ENCODE measurements at regions not wholly inside any gene's neighbourhood (a gene's known extent, or its start where the extent isn't known, plus 50 kb on each side); places are given as distances from the start of the nearest gene placed in this dataset.

DNA sequence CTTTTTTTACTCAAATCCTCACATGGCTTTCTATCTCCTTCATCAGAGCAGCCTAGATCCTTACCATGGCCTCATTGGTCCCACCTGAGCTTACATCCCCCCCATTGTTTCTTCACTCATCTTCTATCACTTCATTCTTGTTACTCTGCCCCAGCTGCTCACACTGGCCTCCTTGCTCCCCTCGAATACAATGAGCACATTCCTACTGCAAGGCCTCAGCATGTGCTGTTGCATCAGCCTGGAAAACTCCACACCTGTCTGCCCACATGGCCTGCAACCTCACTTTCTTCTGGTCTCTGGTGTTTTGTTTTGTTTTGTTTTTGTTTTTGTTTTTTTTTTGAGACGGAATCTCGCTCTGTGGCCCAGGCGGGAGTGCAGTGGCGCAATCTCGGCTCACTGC lies 212.6 kb downstream of the TBX18 start:
- no peak for DNase-seq
- TF ChIP-seq POLR2A (IDR thresholded peaks at IDR 0.05) (no peak), POLR2AphosphoS5 (IDR thresholded peaks at IDR 0.05) (no peak), EP300 (IDR thresholded peaks at IDR 0.05; ENCODE audit: low read depth) (no peak), CTCF (IDR thresholded peaks at IDR 0.05) (no peak)

GRCh38 chr6:84549917-84550316 lies 214.5 kb downstream of the TBX18 start:
- Histone ChIP-seq H3K27ac (no peak overlapping the region), H3K4me1 (no peaks in the 10 kb centered on the region), H3K27me3 (no peaks in the 10 kb centered on the region), H3K4me3 (no peak overlapping the region), H3K9me3 (no peaks in the 10 kb centered on the region), H3K36me3 (no peaks in the 10 kb centered on the region)
- intact Hi-C loops (cut with DNase I; ENCODE audit: low total_unique reads), result no loop called here
- TF ChIP-seq EP300 (IDR thresholded peaks at IDR 0.05; ENCODE audit: low read depth) (no peak), POLR2AphosphoS5 (IDR thresholded peaks at IDR 0.05) (no peak), CTCF (IDR thresholded peaks at IDR 0.05) (no peak), POLR2A (IDR thresholded peaks at IDR 0.05) (no peak)
- in situ Hi-C loops (cut with MboI; ENCODE audit: low pct_ligation_motif_present in 1 of 4, low pct_unique_long_range_greater_than_20kb in 1 of 4, low sequenced_read_pairs in 3 of 4), result no loop called here
- 54 to 69% methylated on average over 4 of the region's 4 CpGs for WGBS, 2 donors (ENCODE audit: low coverage in 1 of 2)
- no peak for DNase-seq

More for the DNA sequence above, 212.6 kb downstream of the TBX18 start:
- Histone ChIP-seq H3K4me1 (no peaks in the 10 kb centered on the region), H3K4me3 (no peak overlapping the region), H3K9me3 (no peaks in the 10 kb centered on the region), H3K36me3 (no peaks in the 10 kb centered on the region), H3K27me3 (no peaks in the 10 kb centered on the region), H3K27ac (no peak overlapping the region)
- in situ Hi-C loops (cut with MboI; ENCODE audit: low pct_ligation_motif_present in 1 of 4, low pct_unique_long_range_greater_than_20kb in 1 of 4, low sequenced_read_pairs in 3 of 4), result no loop called here
- intact Hi-C loops (cut with DNase I; ENCODE audit: low total_unique reads), result no loop called here
- 83 to 84% methylated on average over 1 to 6 of the region's 6 CpGs for WGBS, 2 donors (ENCODE audit: low coverage in 1 of 2)

GRCh38 chr6:84547341-84547801 lies 217.0 kb downstream of the TBX18 start:
- Histone ChIP-seq H3K27ac (no peak overlapping the region), H3K4me3 (no peak overlapping the region), H3K4me1 (no peaks in the 10 kb centered on the region), H3K36me3 (no peaks in the 10 kb centered on the region), H3K9me3 (no peaks in the 10 kb centered on the region), H3K27me3 (no peaks in the 10 kb centered on the region)
- TF ChIP-seq POLR2A (IDR thresholded peaks at IDR 0.05), result no peak
- TF ChIP-seq EP300 (IDR thresholded peaks at IDR 0.05; ENCODE audit: low read depth), result no peak
- TF ChIP-seq POLR2AphosphoS5 (IDR thresholded peaks at IDR 0.05), result no peak
- no peak for TF ChIP-seq CTCF (IDR thresholded peaks at IDR 0.05)
- no peak for DNase-seq
- 66 to 86% methylated on average over 5 of the region's 5 CpGs for WGBS, 2 donors (ENCODE audit: low coverage in 1 of 2)
- intact Hi-C loops (cut with DNase I; ENCODE audit: low total_unique reads), result no loop called here
- in situ Hi-C loops (cut with MboI; ENCODE audit: low pct_ligation_motif_present in 1 of 4, low pct_unique_long_range_greater_than_20kb in 1 of 4, low sequenced_read_pairs in 3 of 4), result no loop called here

GRCh38 chr6:84546427-84546914 lies 217.9 kb downstream of the TBX18 start:
- H3K27ac ChIP-seq, result no peak overlapping the region
- H3K36me3 ChIP-seq, result no peaks in the 10 kb centered on the region
- H3K4me1 ChIP-seq, result no peaks in the 10 kb centered on the region
- intact Hi-C loops (cut with DNase I; ENCODE audit: low total_unique reads), result no loop called here
- DNase-seq, result no peak
- 50 to 59% methylated on average over 9 of the region's 9 CpGs for WGBS, 2 donors (ENCODE audit: low coverage in 1 of 2)
- H3K9me3 ChIP-seq, result no peaks in the 10 kb centered on the region
- no peak for TF ChIP-seq POLR2AphosphoS5 (IDR thresholded peaks at IDR 0.05)
- no peak for TF ChIP-seq POLR2A (IDR thresholded peaks at IDR 0.05)
- no peak for TF ChIP-seq EP300 (IDR thresholded peaks at IDR 0.05; ENCODE audit: low read depth)
- TF ChIP-seq CTCF (IDR thresholded peaks at IDR 0.05), result no peak
- no peaks in the 10 kb centered on the region for H3K27me3 ChIP-seq
- in situ Hi-C loops (cut with MboI; ENCODE audit: low pct_ligation_motif_present in 1 of 4, low pct_unique_long_range_greater_than_20kb in 1 of 4, low sequenced_read_pairs in 3 of 4), result no loop called here
- no peak overlapping the region for H3K4me3 ChIP-seq
